ENCODE measurements at regions not wholly inside any gene's neighbourhood (a gene's known extent, or its start where the extent isn't known, plus 50 kb on each side); places are given as distances from the start of the nearest gene placed in this dataset.
"Not testable (repeated sequence)": the region's sequence is repeated elsewhere in the genome, so short reads cannot be mapped to it uniquely, and the experiment has no call there.

- no peak for DNase-seq
Measured at GRCh38 chrX:128759745-128760144, 707.5 kb upstream of the ACTRT1 start.

- DNase-seq: no peak
Measured at GRCh38 chrX:128759177-128759576, 707.0 kb upstream of the ACTRT1 start.

GRCh38 chrX:128754130-128754529 is 701.9 kb upstream of the ACTRT1 start:
- no peak for DNase-seq

GRCh38 chrX:128739539-128739938 is 687.3 kb upstream of the ACTRT1 start:
- DNase-seq: no peak

DNA sequence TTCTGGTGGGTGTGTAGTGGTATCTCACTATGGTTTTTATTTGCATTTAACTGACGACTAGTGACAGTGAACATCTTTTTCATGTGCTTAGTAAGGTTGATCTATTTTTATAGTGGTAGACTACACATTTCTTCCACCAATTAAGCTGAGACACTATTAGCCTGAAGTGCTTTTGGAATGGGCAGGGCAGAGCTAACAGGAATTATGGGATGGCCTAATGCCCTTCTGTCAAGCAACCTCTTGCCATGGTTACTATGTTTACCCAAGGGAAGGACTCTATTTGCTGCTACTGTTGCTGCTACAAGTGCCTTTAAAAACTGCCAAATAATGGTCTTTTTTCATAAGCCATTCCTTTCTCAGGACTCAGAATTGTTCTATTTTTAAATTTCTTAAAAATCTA is 676.7 kb upstream of the ACTRT1 start:
- DNase-seq: no peak

DNA sequence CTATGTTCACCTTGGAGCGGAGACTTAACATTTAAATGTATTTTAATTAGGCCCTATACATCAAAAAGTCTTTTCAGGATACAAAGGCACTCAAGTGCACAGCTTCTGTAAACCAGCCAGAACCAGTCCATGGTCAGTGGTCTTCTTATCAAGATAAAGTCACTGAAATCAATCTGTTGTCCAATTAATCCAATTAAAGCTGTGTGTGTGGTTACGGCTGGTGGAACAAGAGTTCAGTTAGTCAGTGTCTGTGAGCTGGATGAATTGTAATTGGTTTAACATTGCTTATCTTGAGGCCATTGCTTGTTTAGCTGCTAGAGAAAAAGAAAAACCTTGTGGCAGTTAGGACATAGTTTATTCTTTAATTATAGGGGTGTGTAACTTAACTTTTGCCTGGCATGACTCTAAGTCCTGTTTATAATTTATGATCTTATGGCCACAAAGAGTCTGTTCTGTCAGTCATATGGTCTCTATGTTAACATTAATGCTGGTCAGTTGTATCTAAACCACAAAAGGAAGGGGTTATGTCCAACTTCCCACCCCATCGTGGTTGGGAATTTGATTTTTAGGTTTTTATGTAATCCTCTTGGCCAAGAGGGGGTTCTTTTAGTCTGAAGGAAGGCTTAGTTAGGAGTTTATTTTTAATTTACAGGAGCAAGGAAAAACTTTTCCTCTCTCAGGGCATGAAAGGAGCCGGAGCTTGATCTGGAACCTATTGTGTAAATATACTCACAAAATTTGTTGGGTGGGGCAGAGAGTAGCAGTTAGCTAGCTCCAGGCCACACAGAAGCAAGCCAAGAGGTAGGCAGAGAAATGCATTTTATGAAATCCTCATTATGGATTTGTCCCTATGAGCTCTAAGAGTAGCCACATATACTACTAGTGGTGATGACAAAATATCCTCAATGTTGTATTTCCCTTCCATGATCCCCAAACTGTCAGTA is 665.7 kb upstream of the ACTRT1 start:
- no peak for DNase-seq

DNA sequence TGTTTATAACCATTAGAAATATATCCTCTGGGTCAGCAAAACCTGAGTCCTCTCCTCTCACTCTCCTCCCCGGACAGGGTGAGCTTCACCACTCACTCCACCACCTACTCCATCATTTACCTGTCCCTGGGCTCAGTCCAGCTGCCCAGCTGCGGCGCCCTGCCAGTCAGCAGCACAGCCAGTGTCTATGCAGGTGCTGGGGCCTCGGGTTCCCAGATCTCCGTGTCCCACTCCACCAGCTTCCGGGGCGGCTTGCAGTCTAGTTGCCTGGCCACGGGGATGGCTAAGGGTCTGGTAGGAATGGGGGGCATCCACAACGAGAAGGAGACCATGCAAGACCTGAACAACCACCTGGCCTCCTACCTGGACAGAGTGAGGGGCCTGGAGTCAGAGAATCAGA is 662.2 kb upstream of the ACTRT1 start:
- DNase-seq: no peak

- no peak for DNase-seq
Measured at GRCh38 chrX:128699716-128700285, 647.6 kb upstream of the ACTRT1 start.

DNA sequence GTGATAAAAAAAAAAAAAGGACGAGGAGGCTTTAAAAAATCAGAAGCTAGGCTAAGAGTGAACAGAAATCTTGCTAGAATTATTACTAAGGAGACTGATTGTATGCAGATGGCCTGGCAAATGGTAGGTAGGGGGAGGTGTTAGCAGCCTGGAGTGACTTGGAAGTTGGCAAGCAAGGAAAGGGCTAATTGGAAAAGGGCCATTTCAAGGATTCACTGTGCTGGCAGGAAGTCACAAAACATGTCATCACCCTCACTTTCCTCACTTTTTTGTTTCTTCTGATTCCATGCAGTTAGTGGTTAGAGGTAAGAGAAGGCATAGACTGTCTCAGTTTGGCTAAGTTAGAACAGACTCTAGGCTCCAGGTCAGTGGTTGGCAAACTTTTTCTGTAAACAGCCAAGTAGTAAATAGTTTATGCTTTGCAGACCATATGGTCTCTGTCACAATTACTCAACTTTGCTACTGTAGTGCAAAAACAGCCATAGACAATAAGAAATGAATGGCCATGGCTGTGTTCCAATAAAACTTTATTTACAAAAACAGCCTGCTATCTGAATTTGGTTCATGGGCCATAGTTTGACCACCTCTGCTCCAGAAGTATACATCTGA is 646.5 kb upstream of the ACTRT1 start:
- DNase-seq: no peak

- DNase-seq: no peak
Measured at GRCh38 chrX:128691872-128692271, 639.7 kb upstream of the ACTRT1 start.

DNA sequence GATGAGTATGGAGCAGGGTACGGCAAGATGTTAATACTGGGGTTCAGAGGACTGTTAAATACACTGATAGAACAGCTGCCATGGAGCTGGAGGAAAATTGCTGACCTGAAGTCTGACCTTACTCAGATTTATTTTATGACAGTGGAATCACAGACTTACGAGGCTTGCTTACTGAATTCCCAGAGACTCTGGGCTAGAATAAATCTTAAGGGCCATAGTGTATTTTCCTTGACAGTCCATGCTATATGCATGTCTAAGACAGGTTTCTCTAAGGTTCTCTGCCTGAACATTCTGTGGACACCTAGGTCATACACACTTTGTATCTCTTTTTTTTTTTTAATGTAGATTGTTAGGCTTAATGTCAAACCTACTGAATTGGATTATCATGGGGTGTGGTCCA is 633.2 kb upstream of the ACTRT1 start:
- no peak for DNase-seq

GRCh38 chrX:128676651-128677050 is 624.4 kb upstream of the ACTRT1 start:
- no peak for DNase-seq

DNA sequence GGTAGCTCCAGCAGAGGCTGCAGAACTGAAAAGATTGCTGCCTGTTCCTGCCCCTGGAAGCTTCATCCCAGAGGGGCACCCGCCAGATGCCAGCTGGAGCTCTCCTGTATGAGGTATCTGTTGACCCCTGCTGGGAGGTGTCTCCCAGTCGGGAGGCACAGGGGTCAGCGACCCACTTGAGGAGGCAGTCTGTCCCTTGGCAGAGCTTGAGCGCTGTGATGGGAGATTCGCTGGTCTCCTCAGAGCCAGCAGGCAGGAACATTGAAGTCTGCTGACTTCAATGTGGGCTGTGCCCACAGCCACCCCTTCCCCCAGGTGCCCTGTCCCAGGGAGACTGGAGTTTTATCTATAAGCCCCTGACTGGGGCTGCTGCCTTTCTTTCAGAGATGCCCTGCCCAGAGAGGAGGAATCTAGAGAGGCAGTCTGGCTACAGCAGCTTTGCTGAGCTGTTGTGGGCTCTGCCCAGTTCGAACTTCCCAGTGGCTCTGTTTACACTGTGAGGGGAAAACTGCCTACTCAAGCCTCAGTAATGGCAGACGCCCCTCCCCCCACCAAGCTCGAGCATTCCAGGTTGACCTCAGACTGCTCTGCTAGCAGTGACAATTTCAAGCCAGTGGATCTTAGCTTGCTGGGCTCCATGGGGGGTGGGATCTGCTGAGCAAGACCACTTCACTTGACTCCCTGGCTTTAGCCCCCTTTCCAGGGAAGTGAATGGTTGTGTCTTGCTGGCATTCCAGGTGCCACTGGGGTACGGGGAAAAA is 622.3 kb upstream of the ACTRT1 start:
- not testable (repeated sequence) for DNase-seq

GRCh38 chrX:128664211-128664610 is 612.0 kb upstream of the ACTRT1 start:
- DNase-seq: no peak

GRCh38 chrX:128653524-128654060 is 601.4 kb upstream of the ACTRT1 start:
- no peak for DNase-seq

DNA sequence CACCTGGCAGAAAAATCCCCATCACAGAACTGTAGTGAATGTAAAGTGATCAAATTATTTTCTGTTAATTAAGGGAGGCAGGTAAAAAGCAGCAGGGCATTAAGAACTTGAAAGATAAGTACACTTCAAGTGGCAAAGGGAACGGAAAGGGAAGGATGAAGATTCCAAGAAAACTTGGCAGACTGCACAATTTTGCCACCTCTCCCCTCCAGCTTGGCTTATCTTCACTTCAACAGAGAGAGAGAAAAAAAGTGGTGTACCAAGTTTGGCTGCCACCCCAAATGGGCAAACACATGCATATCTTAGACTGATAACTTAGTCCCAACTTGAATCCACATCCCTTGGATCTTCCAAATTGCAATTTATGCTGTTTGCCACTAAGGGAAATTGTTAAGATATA is 598.1 kb upstream of the ACTRT1 start:
- no peak for DNase-seq

DNA sequence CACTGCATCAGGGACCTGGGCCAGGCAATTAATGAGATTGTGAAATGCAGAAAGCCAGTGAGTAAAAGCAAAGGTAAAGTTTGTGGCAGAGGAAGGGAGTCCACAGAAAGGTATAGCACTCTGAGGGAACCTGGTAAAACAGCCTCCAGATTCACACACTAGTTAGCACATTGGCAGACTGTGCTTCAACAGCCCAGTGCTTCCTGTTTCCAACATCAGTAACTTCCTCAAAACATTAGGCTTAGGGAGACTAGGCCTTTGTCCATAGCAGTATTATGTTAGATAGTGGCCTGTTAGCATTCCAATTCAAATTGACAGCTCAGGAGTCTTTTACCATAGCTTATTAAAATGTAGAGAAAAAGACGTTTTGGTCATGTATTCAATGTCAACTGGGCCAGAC is 582.6 kb upstream of the ACTRT1 start:
- DNase-seq: no peak

- DNase-seq: no peak
Measured at GRCh38 chrX:128623361-128623760, 571.2 kb upstream of the ACTRT1 start.

DNA sequence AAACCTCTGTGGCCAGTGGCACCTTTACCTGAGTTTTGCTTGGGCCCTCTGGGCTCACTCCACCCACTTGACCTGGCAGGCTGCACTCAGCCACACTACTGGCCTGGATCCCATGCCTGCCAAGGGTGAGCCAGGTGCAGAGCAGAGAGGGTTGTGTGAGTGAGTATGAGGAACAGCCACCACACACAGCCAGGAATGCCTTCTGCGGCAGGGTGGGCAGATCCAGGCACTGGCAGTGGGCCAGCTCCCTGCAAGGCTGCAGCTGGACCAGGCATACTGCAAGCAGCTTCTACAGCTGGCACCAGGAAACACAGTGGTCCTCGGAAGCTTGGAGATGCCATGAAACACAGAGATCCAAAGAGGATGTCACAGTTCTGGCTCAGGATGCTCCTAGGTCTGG is 570.1 kb upstream of the ACTRT1 start:
- no peak for DNase-seq

DNA sequence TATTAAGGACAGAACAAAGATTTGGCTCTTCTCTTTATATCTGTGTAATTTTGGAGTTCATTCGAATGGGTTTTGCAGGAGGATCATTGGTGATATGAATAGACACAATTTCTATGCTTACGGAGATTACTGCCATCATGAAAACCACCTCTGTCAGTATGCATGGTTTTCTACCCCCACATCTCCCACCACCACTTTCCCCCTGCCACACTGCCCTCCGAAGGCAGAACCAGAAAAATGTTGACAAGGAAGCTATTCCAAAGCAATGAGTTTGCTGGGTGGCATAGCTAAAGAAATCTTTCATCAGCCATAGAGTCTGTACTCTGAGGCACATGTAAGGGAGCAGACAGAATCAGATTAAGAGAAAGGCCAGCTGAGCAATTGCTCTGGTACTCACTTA is 567.3 kb upstream of the ACTRT1 start:
- no peak for DNase-seq

DNA sequence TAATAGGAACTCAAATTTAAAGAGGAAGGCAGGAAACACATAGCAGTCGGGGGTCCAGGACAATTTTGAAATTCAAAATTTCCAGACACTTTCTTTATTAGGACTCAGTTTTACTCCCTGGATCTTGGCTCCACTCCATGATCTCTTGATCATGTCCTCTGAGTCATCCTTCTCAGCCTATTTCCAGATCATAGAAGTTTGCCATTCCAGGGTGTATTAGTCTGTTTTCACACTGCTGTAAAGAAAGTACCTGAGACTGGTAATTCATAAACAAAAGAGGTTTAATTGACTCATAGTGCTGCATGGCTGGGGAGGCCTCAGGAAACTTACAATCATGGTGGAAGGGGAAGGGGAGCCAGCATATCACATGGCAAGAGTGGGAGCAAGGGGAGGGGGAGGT is 564.7 kb upstream of the ACTRT1 start:
- DNase-seq: no peak

DNA sequence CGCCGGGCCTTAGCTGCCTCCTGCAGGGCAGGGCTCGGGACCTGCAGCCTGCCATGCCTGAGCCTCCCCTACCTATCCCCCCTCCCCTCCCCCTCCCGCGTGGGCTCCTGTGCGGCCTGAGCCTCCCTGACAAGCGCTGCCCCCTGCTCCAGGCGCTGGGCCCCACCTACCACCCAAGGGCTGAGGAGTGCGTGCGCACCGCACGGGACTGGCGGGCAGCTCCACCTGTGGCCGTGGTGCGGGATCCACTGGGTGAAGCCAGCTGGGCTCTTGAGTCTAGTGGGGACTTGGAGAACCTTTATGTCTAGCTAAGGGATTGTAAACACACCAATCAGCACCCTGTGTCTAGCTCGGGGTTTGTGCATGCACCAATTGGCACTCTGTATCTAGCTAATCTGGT is 554.6 kb upstream of the ACTRT1 start:
- not testable (repeated sequence) for DNase-seq

DNA sequence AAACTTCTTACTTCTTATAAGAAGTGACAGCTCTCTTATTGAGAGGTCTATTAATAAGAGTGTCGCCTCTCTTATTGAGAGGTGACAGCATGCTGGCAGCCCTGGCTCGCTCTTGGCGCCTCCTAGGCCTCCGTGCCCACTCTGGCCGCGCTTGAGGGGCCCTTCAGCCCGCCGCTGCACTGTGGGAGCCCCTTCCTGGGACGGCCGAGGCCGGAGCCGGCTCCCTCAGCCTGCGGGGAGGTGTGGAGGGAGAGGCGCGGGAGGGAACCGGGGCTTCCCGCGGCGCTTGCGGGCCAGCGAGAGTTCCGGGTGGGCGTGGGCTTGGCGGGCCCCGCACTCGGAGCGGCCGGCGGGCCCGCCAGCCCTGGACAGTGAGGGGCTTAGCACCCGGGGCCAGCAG is 554.2 kb upstream of the ACTRT1 start:
- not testable (repeated sequence) for DNase-seq

All from activated CD4-positive, alpha-beta T cell treated with anti-CD3 and anti-CD28 coated beads for 4 hours (primary cell).